Body of pancreas (tissue), 4 donors: ENCODE measurements at regions not wholly inside any gene's neighbourhood (a gene's known extent, or its start where the extent isn't known, plus 50 kb on each side); places are given as distances from the start of the nearest gene placed in this dataset.

Experiments used
- POLR2A ChIP-seq, 3 donors: fragments of 450-650 bp; IDR thresholded peaks; one replicate each; pipeline ENCODE4 v1.6.1; 2016; ENCODE audit warnings: antibody characterized with exemption in 3 of 3, mild to moderate bottlenecking in 2 of 3
- TF ChIP-seq, protein P1 (sequence below), 7 experiments: fragments of 450-650 bp in 4 of 7; fragments of 200-600 bp in 3 of 7; sonication (generic) in 3 of 7; IDR thresholded peaks; one replicate each; pipeline ENCODE4 v1.5.1; 2016 to 2019; ENCODE audit warnings: antibody characterized with exemption in 7 of 7

GRCh38 chr2:48039209-48039990, 133.1 kb upstream of the FBXO11 start:
- TF ChIP-seq, protein P1, sequence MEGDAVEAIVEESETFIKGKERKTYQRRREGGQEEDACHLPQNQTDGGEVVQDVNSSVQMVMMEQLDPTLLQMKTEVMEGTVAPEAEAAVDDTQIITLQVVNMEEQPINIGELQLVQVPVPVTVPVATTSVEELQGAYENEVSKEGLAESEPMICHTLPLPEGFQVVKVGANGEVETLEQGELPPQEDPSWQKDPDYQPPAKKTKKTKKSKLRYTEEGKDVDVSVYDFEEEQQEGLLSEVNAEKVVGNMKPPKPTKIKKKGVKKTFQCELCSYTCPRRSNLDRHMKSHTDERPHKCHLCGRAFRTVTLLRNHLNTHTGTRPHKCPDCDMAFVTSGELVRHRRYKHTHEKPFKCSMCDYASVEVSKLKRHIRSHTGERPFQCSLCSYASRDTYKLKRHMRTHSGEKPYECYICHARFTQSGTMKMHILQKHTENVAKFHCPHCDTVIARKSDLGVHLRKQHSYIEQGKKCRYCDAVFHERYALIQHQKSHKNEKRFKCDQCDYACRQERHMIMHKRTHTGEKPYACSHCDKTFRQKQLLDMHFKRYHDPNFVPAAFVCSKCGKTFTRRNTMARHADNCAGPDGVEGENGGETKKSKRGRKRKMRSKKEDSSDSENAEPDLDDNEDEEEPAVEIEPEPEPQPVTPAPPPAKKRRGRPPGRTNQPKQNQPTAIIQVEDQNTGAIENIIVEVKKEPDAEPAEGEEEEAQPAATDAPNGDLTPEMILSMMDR (IDR thresholded peaks at IDR 0.05) = no peak
- TF ChIP-seq POLR2A (IDR thresholded peaks at IDR 0.05) = no peak
